Medulla oblongata (tissue), 1 donor: ENCODE measurements at regions not wholly inside any gene's neighbourhood (a gene's known extent, or its start where the extent isn't known, plus 50 kb on each side); places are given as distances from the start of the nearest gene placed in this dataset.
"Not testable (repeated sequence)": the region's sequence is repeated elsewhere in the genome, so short reads cannot be mapped to it uniquely, and the experiment has no call there.

Experiments used
- DNase-seq: peaks from one replicate; pipeline ENCODE4 v3.0.0-alpha.2; 2015; ENCODE audit errors: extremely low spot score

GRCh38 chr16:6009151-6009550 lies 911.6 kb upstream of the EEF2KMT start:
- DNase-seq = no peak

DNA sequence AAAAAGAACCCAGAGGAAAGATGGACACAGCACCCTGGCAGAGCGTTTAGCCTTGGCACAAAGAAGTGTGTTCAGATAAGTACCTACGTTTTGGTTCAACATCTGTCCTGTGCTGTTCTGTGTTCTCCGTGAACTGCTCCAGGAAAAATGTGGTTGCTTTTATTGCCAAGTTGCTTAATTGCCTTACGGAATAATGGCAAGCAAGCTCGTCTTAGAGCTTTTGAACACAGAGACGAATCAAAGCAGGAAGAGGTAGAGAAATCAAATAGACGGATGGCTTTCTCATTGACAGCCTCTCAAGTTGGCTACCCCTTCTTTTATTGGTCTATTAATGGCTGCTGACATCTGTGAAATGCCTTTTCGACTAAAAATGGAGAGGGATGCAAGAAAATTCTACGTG lies 911.1 kb upstream of the EEF2KMT start:
- no peak for DNase-seq

GRCh38 chr16:5993356-5993755 lies 895.8 kb upstream of the EEF2KMT start:
- DNase-seq = no peak

- no peak for DNase-seq
Observed at GRCh38 chr16:5982979-5983378, 885.4 kb upstream of the EEF2KMT start.

- no peak for DNase-seq
Observed at GRCh38 chr16:5979905-5980550, 882.4 kb upstream of the EEF2KMT start.

DNA sequence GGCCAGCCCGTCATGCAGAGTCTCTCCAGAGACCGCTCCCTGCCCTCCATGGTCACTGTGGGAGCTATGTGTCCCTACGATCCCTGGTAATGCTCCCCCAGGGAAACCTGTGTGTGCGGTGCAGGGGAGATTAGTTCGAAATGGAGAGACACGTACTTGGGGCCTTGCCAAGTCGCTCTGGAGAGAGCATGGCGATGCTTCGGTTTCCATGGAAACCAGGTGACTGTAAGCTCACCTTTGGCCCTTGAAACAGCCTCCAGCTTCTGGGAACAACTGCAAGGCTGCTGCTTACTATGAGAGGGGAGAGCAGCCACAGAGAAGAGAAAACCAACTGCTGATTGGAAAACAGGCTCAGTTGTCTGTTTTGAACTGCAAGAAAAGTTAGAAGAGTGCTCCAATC lies 879.7 kb upstream of the EEF2KMT start:
- DNase-seq = no peak

GRCh38 chr16:5972747-5973146 lies 875.2 kb upstream of the EEF2KMT start:
- DNase-seq = no peak

DNA sequence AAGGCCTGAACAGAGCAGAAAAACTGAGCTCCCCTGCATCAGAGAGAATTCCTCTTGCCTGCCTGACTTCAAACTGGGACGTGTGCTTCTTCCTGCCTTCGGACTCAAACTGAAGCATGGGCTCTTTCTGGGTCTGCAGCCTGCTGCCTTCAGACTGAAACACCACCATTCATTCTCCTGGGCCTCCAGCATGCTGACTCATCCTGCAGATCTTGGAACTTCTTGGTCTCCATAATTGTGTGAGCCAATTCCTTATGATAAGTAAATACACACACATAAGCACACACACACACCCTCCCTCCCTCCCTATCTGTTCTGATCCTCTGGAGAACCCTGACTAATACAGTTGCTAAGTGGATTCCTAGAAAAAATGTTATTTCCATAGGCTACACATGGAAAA lies 874.3 kb upstream of the EEF2KMT start:
- no peak for DNase-seq

GRCh38 chr16:5971106-5971505 lies 873.5 kb upstream of the EEF2KMT start:
- DNase-seq = no peak

DNA sequence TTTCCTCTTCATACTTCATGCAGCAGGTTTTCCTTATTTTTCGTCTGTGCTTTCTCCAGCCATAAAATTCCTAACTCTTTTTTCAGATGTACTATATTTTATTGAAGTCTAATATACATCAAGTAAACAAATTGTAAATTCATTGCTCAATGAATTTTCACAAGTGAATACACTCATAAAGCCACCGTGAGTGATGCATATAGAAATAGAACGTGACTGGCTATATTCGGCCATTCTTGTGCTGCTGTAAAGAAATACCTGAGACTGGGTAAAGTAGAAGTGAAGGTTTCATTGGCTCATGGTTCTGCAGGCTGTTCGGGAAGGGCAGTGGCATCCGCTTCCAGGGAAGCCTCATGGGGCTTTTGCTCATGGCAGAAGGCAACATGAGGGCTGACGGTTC lies 868.4 kb upstream of the EEF2KMT start:
- no peak for DNase-seq

- DNase-seq = no peak
Observed at GRCh38 chr16:5965321-5965720, 867.7 kb upstream of the EEF2KMT start.

GRCh38 chr16:5951486-5951885 lies 853.9 kb upstream of the EEF2KMT start:
- DNase-seq = no peak

DNA sequence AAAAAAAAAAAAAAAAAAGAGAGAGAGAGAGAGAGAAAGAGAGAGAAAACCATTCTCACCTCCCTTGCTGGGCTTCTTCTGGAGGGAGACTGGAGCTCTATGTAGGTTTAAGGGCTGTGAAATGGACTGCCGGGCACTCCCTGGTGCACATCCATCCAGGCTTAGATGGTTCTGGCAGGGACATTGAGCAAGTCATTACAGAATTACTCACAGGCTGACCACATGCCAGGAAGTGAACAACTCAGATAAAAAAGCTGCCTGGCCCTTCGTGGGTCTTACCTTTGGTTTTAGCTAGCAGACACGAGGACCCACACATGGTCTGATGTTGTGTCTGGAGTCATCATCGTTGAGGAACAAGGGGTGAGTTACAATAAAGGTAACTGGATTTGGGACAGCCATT lies 847.4 kb upstream of the EEF2KMT start:
- DNase-seq = no peak

DNA sequence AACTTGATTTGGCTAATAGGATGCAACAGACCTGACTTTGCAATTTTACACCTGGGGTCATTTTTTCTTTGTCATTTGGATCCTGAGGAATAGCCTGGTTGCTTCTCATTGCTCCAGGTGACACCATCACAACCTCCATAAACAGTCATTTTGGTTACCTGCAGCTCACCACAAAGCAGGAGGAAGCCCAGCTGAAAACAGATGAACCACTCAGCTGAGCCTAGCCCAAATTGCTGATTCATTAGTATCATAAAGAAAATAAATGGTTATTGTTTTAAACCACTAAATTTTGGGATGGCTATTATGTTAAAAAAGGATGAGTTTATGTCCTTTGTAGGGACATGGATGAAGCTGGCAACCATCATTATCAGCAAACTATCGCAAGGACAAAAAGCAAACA lies 841.0 kb upstream of the EEF2KMT start:
- no peak for DNase-seq

- no peak for DNase-seq
Observed at GRCh38 chr16:5932906-5933305, 835.3 kb upstream of the EEF2KMT start.

- peak; percentile 80 for DNase-seq
Observed at GRCh38 chr16:5928476-5929065, 831.0 kb upstream of the EEF2KMT start.

DNA sequence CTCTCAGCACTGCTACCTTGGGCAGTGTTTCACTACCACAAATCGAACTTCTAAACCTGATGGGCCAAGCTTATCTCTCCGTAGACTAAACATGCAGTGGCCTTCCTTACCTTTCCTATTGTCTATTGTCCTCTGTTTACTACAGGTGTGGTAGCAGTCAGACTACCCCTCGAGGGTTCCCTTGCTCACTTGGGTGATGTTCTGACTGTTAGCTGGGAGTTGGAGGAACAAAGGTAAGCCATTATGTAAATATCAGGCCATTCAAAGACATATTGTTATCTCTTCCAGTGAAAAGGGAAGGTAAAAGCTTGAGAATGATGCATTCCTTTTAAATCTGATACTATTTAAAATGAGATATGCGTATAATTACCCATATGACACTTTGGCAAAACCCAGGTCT lies 828.3 kb upstream of the EEF2KMT start:
- no peak for DNase-seq

- DNase-seq = no peak
Observed at GRCh38 chr16:5922686-5923085, 825.1 kb upstream of the EEF2KMT start.

- DNase-seq = no peak
Observed at GRCh38 chr16:5918567-5919130, 821.1 kb upstream of the EEF2KMT start.

- DNase-seq = no peak
Observed at GRCh38 chr16:5917436-5918195, 820.0 kb upstream of the EEF2KMT start.

- no peak for DNase-seq
Observed at GRCh38 chr16:5916711-5917191, 819.2 kb upstream of the EEF2KMT start.

GRCh38 chr16:5911241-5911640 lies 813.6 kb upstream of the EEF2KMT start:
- DNase-seq = no peak

- DNase-seq = not testable (repeated sequence)
Observed at GRCh38 chr16:5909556-5909955, 812.0 kb upstream of the EEF2KMT start.
